Thyroid gland (tissue), 4 donors: ENCODE measurements at regions not wholly inside any gene's neighbourhood (a gene's known extent, or its start where the extent isn't known, plus 50 kb on each side); places are given as distances from the start of the nearest gene placed in this dataset.

Source experiments
- DNase-seq, 2 donors: peaks; one replicate each; pipeline ENCODE4 v3.0.0-alpha.2; 2019
- H3K27ac ChIP-seq, 3 donors: fragments of 200-600 bp; sonication (generic); 1 replicate in 2 of 3; 2 replicates in 1 of 3; pipeline ENCODE4 v1.5.1; 2016 to 2019; ENCODE audit warnings: mild to moderate bottlenecking in 1 of 3, moderate library complexity in 1 of 3
- H3K27me3 ChIP-seq: fragments of 200-600 bp; sonication (generic); one replicate; pipeline ENCODE4 v1.5.1; 2019
- H3K36me3 ChIP-seq, 2 donors: fragments of 200-600 bp; sonication (generic); one replicate each; pipeline ENCODE4 v1.5.1; 2016 to 2019
- H3K4me1 ChIP-seq, 2 donors: fragments of 200-600 bp; sonication (generic); one replicate each; pipeline ENCODE4 v1.5.1; 2017 to 2019
- H3K4me3 ChIP-seq, 3 donors: fragments of 200-600 bp; sonication (generic); replicated peaks in 1 of 3; 1 replicate in 2 of 3; 2 replicates in 1 of 3; pipeline ENCODE4 v1.5.1; 2016; ENCODE audit warnings: mild to moderate bottlenecking in 1 of 3
- H3K9me3 ChIP-seq: fragments of 200-600 bp; sonication (generic); one replicate; pipeline ENCODE4 v1.5.1; 2017
- POLR2A ChIP-seq, 2 donors: fragments of 450-650 bp; IDR thresholded peaks; one replicate each; pipeline ENCODE4 v1.6.1; 2017; ENCODE audit warnings: antibody characterized with exemption in 2 of 2, mild to moderate bottlenecking in 2 of 2, moderate library complexity in 1 of 2
- WGBS, 2 donors: methylation state at CpG; one replicate each; pipeline ENCODE4 v1.1.5; 2017; 5-methylcytosine and 5-hydroxymethylcytosine counted together
- intact Hi-C: fragments of 100-400 bp; cut with DNase I; formaldehyde crosslinking; loops from one replicate; pipeline ENCODE4 v1.15.1; 2023
- TF ChIP-seq, protein P1 (sequence below), 6 experiments: fragments of 200-600 bp in 3 of 6; fragments of 450-650 bp in 3 of 6; sonication (generic) in 3 of 6; IDR thresholded peaks; one replicate each; pipeline ENCODE4 v1.5.1; 2016 to 2019; ENCODE audit warnings: antibody characterized with exemption in 6 of 6, mild to moderate bottlenecking in 2 of 6, inconsistent platforms in 1 of 6, moderate library complexity in 1 of 6

DNA sequence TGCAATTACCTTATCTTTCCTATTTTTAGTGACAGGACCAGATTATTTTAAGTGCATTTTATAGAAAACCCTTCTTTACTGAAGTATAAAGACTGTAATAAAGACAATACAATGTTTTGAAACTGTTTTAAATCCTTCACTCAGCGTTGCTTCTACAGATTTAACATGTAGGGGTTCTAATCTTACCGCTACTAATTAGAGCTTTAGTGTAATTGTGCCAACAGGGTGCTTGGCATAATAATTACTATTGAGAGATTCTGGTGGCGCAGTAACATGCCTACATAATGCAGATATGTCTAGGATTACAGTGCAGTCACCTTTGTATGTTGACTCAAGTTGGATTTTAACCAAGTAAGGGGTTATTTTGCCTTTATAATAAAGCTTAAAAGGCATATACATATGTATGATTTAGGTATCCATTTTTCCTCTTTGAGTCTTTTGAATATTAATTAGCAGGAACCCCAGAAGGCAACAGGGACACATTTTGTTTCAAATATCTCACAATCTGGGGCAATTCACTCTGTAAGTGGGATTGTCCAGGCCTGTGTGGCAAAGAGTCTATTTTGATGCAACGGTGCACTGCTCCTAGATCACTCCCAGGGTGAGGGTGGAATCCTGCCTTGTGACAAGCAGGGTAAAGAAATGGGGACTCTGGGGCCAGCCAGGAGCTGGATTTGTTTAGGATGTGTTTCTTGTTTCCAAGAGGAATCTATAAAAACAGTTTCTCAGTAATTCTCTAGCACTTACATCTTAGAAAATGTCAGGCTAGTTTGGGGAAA lies 604.7 kb upstream of the SALL1 start:
- H3K27ac ChIP-seq = peak overlapping the region; percentile 88 to 93 (median 90)
- 48% methylated on average over 4 of the region's 4 CpGs for WGBS, 2 donors
- intact Hi-C loops = loop anchor here (5.0 kb wide), 1 partner anchor 603 kb away; the partner anchor contains the start of gene SALL1
- H3K9me3 ChIP-seq = no peaks in the 10 kb centered on the region
- H3K4me3 ChIP-seq = peak overlapping the region in 1 of 3 donors; percentile 13
- H3K36me3 ChIP-seq = no peaks in the 10 kb centered on the region
- H3K27me3 ChIP-seq = no peaks in the 10 kb centered on the region
- peak in 1 of 2 donors; percentile 22 for TF ChIP-seq POLR2A (IDR thresholded peaks at IDR 0.05)
- TF ChIP-seq, protein P1, sequence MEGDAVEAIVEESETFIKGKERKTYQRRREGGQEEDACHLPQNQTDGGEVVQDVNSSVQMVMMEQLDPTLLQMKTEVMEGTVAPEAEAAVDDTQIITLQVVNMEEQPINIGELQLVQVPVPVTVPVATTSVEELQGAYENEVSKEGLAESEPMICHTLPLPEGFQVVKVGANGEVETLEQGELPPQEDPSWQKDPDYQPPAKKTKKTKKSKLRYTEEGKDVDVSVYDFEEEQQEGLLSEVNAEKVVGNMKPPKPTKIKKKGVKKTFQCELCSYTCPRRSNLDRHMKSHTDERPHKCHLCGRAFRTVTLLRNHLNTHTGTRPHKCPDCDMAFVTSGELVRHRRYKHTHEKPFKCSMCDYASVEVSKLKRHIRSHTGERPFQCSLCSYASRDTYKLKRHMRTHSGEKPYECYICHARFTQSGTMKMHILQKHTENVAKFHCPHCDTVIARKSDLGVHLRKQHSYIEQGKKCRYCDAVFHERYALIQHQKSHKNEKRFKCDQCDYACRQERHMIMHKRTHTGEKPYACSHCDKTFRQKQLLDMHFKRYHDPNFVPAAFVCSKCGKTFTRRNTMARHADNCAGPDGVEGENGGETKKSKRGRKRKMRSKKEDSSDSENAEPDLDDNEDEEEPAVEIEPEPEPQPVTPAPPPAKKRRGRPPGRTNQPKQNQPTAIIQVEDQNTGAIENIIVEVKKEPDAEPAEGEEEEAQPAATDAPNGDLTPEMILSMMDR (IDR thresholded peaks at IDR 0.05) = no peak
- H3K4me1 ChIP-seq = peaks cover 19 to 34% of the 10 kb centered on the region in 2 donors
- DNase-seq = peak; percentile 48 to 54

DNA sequence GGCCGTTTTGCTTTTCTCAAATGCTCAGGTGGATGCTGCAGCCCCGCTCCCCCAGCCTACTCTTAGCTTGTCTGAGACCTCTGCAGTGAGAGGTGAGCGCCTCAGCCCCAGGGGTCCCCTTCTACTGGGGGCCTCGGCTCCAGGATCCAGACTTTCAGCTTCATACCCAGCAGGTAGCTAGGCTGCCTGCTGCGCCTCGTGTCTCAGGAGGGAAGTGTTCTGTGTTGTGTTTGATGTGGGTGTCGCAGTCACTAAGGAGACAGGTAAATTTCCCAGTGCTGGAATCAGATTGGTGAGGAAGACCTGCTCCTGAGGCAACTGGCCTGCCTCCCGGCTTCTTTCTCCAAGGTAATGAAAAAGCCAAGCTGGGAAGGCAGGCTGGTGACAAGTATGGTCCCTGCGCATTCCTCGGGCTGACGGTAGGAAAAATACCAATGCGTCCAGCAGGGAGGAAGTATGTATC lies 604.0 kb upstream of the SALL1 start:
- intact Hi-C loops = loop anchor here (5.0 kb wide), 1 partner anchor 603 kb away; the partner anchor contains the start of gene SALL1
- H3K36me3 ChIP-seq = no peaks in the 10 kb centered on the region
- WGBS, 2 donors = 11 to 19% methylated on average over 12 of the region's 12 CpGs
- no peaks in the 10 kb centered on the region for H3K9me3 ChIP-seq
- TF ChIP-seq POLR2A (IDR thresholded peaks at IDR 0.05) = peak in 1 of 2 donors; percentile 94
- TF ChIP-seq, protein P1 (IDR thresholded peaks at IDR 0.05) = peak in 1 of 6 experiments; percentile 35
- H3K27ac ChIP-seq = peak overlapping the region; percentile 88 to 93 (median 90)
- peak; percentile 88 for DNase-seq
- no peaks in the 10 kb centered on the region for H3K27me3 ChIP-seq
- peak overlapping the region in 1 of 3 donors; percentile 13 for H3K4me3 ChIP-seq
- peaks cover 19 to 34% of the 10 kb centered on the region in 2 donors for H3K4me1 ChIP-seq

DNA sequence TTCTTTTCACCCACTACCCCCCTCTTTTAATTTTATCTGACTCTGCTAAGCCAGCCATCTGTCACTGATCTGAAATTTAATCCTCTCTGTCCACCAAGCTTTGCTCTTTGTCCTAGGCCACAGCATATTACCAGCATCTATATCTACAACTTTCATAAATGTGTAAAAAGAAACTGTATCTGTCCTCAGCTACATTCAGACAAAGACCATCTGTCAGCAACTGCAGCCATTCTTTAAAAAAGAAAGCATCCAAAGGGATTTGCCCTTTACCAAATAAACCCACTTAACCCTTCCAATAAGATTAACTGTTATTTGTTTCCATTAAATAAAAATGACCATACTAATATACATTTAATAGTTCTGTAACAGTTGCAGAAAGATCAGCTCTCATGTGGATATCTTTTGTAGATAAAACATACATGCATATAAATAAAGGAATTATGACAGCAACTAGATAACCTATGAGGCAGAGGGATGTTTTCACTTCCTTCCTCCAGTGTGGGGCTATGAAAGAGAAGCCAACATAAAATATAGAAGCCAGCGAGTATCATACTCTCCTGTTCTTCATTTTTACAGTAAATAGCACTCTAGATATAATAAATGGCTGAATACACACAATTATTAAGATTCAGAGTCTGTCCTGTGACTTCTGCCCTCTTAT lies 602.5 kb upstream of the SALL1 start:
- TF ChIP-seq, protein P1 (IDR thresholded peaks at IDR 0.05) = no peak
- TF ChIP-seq POLR2A (IDR thresholded peaks at IDR 0.05) = no peak
- no peak for DNase-seq
- H3K27ac ChIP-seq = peak overlapping the region in 2 of 3 donors; percentile 88 to 90
- no peak overlapping the region for H3K4me3 ChIP-seq
- H3K4me1 ChIP-seq = peaks cover 12 to 32% of the 10 kb centered on the region in 2 donors
- WGBS, 2 donors = 66 to 75% methylated on average over 1 of the region's 1 CpG
- no peaks in the 10 kb centered on the region for H3K36me3 ChIP-seq
- intact Hi-C loops = no loop called here
- H3K9me3 ChIP-seq = no peaks in the 10 kb centered on the region
- no peaks in the 10 kb centered on the region for H3K27me3 ChIP-seq

DNA sequence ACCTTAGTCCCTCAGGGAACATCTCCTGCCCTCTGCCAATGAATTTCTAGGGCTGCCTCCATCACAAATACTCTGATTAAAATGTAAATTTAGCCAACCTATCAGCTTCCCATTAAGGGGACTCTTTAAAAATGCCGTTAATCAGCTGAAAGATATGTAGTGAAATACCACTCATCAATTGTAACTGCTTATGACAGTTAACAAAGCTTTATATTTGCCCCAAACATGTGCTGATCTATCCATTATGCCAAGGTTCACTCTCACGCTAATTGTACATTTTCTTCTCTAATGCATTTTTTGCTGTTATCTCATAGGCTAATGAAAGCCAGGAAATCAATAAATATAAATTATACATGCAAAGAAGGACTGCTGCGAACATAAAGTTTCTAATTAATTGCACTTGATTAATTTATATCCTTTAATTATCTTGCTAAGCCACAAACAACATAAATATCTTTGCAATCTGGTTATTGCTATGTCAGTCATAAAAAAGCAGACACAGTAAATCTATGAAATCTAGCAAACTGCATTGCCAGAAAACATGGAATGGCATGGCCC lies 601.4 kb upstream of the SALL1 start:
- Histone ChIP-seq H3K27ac (no peak overlapping the region), H3K36me3 (no peaks in the 10 kb centered on the region), H3K9me3 (no peaks in the 10 kb centered on the region), H3K27me3 (no peaks in the 10 kb centered on the region), H3K4me3 (no peak overlapping the region), H3K4me1 (peaks cover 7 to 29% of the 10 kb centered on the region in 2 donors)
- DNase-seq = no peak
- no peak for TF ChIP-seq POLR2A (IDR thresholded peaks at IDR 0.05)
- TF ChIP-seq, protein P1 (IDR thresholded peaks at IDR 0.05) = no peak
- WGBS, 2 donors = 93 to 96% methylated on average over 3 of the region's 3 CpGs
- intact Hi-C loops = no loop called here
